ENCODE measurements at regions not wholly inside any gene's neighbourhood (a gene's known extent, or its start where the extent isn't known, plus 50 kb on each side); places are given as distances from the start of the nearest gene placed in this dataset.

GRCh38 chr6:21847711-21848480 is 254.3 kb downstream of the SOX4 start:
- H3K4me3 ChIP-seq (ENCODE audit: low read depth, low read length) = no peak overlapping the region
- TF ChIP-seq CTCF (IDR thresholded peaks at IDR 0.05; ENCODE audit: insufficient read depth, low read length) = no peak
- DNase-seq (ENCODE audit: low read depth) = no peak

- no peak for DNase-seq (ENCODE audit: low read depth)
- TF ChIP-seq CTCF (IDR thresholded peaks at IDR 0.05; ENCODE audit: insufficient read depth, low read length) = no peak
- no peak overlapping the region for H3K4me3 ChIP-seq (ENCODE audit: low read depth, low read length)
Observed at GRCh38 chr6:21850691-21851090, 257.1 kb downstream of the SOX4 start.

DNA sequence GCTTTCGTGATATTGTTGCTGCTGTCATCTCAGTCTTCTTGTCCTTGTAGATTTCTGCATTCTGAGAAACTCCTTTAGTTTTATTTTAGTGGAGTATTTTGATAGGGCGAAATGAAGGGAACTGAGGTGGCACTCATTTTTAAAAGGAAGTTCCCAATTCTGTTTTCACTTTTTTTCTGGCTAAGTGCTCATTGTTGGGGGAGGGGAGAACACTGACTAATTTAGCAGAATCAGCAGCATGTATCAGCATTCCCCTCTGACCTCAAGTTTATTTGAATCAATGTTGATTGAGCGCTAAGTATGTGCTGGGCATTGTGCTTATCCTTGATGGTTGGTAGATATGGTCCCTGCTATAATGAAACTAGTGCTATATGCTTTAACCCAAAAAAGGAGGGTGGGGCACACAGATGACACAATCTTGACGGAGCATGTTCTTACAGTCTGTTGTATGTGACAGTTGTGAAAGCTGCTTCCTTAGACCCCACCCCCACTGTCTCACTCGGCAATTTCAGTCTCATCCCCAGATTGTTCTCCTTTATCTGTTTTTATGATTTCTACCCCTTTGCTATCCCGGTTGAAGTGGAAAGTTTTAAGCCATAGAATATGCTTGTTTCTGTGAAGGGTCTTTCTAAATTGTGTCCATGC is 262.4 kb downstream of the SOX4 start:
- TF ChIP-seq CTCF (IDR thresholded peaks at IDR 0.05; ENCODE audit: insufficient read depth, low read length) = no peak
- no peak for DNase-seq (ENCODE audit: low read depth)
- no peak overlapping the region for H3K4me3 ChIP-seq (ENCODE audit: low read depth, low read length)

GRCh38 chr6:21856456-21856825 is 262.9 kb downstream of the SOX4 start:
- peak; percentile 79 for DNase-seq (ENCODE audit: low read depth)
- no peak for TF ChIP-seq CTCF (IDR thresholded peaks at IDR 0.05; ENCODE audit: insufficient read depth, low read length)
- H3K4me3 ChIP-seq (ENCODE audit: low read depth, low read length) = no peak overlapping the region

DNA sequence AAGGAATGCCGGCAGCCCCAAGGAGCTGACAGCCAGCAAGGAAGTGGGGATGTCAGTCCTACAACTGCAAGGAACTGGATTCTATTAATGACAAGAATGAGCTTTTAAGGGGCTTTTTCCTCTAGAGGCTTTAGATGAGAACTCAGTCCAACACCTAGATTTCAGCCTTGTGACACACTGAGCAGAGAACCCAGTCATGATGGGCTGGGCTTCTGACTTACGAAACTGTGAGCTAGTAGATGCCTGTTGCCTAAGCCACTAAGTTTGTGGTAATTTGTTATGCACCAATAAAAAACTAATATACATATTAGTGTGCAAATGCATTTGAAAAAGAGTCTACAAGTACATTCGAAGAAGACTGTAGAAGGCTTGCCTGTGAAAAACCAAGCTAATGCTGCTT is 263.3 kb downstream of the SOX4 start:
- no peak for TF ChIP-seq CTCF (IDR thresholded peaks at IDR 0.05; ENCODE audit: insufficient read depth, low read length)
- H3K4me3 ChIP-seq (ENCODE audit: low read depth, low read length) = no peak overlapping the region
- peak; percentile 56 for DNase-seq (ENCODE audit: low read depth)

DNA sequence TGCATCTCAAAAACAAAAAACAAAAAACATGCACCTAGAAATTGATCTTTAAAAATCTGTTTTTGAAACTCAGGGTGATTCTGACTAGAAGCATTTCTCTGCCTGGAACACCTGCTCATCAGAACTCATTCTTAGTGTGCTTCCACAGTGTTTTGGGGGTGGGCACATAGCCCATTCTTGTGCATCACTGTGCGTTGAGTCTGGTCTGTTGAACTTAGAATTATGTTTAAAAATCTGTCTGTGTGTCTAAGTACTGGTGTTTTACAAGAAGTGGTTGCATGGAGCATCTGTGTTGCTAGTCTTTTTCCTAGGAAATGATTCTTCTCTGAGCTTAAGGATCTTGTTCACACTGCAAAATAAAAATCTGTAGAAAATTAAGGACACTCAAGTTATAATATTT is 264.5 kb downstream of the SOX4 start:
- H3K4me3 ChIP-seq (ENCODE audit: low read depth, low read length) = no peak overlapping the region
- TF ChIP-seq CTCF (IDR thresholded peaks at IDR 0.05; ENCODE audit: insufficient read depth, low read length) = no peak
- DNase-seq (ENCODE audit: low read depth) = no peak
